Vagina (tissue), 2 donors: ENCODE measurements at regions not wholly inside any gene's neighbourhood (a gene's known extent, or its start where the extent isn't known, plus 50 kb on each side); places are given as distances from the start of the nearest gene placed in this dataset.

Source experiments
- DNase-seq, 2 donors: peaks; one replicate each; pipeline ENCODE4 v3.0.0-alpha.2; 2017; ENCODE audit errors: extremely low spot score in 2 of 2
- H3K27ac ChIP-seq: fragments of 200-600 bp; sonication (generic); one replicate; pipeline ENCODE4 v1.5.1; 2019
- H3K27me3 ChIP-seq: fragments of 200-600 bp; sonication (generic); one replicate; pipeline ENCODE4 v1.5.1; 2019
- H3K36me3 ChIP-seq, 2 donors: fragments of 200-600 bp; sonication (generic); one replicate each; pipeline ENCODE4 v1.5.1; 2017 to 2019
- H3K4me1 ChIP-seq: fragments of 200-600 bp; sonication (generic); one replicate; pipeline ENCODE4 v1.5.1; 2019
- H3K4me3 ChIP-seq, 2 donors: fragments of 200-600 bp; sonication (generic); 1 replicate in 1 of 2; 2 replicates in 1 of 2; pipeline ENCODE4 v1.5.1; 2016 to 2019
- H3K9me3 ChIP-seq: fragments of 200-600 bp; sonication (generic); one replicate; pipeline ENCODE4 v1.5.1; 2019
- POLR2A ChIP-seq, 2 donors: fragments of 450-650 bp; IDR thresholded peaks; one replicate each; pipeline ENCODE4 v1.6.1; 2017; ENCODE audit warnings: antibody characterized with exemption in 2 of 2, mild to moderate bottlenecking in 2 of 2, moderate library complexity in 2 of 2
- POLR2AphosphoS5 ChIP-seq, 2 donors: sonication (generic); formaldehyde crosslinking; IDR thresholded peaks; one replicate each; pipeline ENCODE4 v1.9.0; 2017; ENCODE audit warnings: antibody characterized with exemption in 2 of 2, mild to moderate bottlenecking in 2 of 2, low read depth in 1 of 2; ENCODE audit not compliant: insufficient read depth in 1 of 2
- intact Hi-C: fragments of 100-400 bp; cut with DNase I; formaldehyde crosslinking; loops from one replicate; pipeline ENCODE4 v1.15.1; 2023
- TF ChIP-seq, protein P1 (sequence below), 3 experiments: fragments of 450-650 bp in 2 of 3; fragments of 200-600 bp in 1 of 3; sonication (generic) in 1 of 3; IDR thresholded peaks; one replicate each; pipeline ENCODE4 v1.5.1; 2017 to 2019; ENCODE audit warnings: antibody characterized with exemption in 3 of 3, mild to moderate bottlenecking in 2 of 3, moderate library complexity in 2 of 3

DNA sequence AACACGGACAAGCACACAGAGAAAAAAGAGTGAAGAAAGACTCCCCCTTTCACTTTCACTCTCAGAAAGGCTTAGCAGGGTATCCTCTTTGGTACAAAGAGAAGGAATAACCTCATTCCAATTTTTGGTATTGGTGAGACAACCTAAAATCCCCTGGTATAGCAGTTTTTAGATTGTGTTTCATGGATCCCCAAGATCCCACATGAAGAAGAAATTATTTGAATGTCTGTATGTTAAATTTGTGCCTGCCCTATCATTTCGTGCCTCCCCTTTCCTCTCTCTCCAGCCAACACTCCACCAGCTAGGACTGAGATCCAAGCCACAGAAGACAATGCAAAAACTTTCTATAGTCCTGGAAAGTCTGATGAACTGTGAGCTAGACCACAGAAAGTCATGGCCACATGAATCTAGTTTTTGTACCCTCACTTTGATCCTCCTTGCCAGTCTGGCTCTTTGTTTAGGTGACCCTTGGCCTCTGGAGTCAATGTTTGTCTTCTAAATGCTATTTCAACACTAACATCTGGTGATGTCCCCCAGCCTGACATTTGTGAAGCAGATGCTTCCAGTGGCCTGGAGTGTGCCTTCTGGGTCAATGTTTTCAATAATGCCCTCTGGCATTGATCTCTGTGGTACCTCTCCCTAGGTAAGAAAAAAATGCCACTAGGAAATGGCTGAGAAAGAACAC lies 181.9 kb upstream of the BMP4 start:
- no peak overlapping the region for H3K27ac ChIP-seq
- H3K4me1 ChIP-seq = no peaks in the 10 kb centered on the region
- H3K27me3 ChIP-seq = no peaks in the 10 kb centered on the region
- no peak overlapping the region for H3K4me3 ChIP-seq
- no peaks in the 10 kb centered on the region for H3K9me3 ChIP-seq
- TF ChIP-seq, protein P1, sequence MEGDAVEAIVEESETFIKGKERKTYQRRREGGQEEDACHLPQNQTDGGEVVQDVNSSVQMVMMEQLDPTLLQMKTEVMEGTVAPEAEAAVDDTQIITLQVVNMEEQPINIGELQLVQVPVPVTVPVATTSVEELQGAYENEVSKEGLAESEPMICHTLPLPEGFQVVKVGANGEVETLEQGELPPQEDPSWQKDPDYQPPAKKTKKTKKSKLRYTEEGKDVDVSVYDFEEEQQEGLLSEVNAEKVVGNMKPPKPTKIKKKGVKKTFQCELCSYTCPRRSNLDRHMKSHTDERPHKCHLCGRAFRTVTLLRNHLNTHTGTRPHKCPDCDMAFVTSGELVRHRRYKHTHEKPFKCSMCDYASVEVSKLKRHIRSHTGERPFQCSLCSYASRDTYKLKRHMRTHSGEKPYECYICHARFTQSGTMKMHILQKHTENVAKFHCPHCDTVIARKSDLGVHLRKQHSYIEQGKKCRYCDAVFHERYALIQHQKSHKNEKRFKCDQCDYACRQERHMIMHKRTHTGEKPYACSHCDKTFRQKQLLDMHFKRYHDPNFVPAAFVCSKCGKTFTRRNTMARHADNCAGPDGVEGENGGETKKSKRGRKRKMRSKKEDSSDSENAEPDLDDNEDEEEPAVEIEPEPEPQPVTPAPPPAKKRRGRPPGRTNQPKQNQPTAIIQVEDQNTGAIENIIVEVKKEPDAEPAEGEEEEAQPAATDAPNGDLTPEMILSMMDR (IDR thresholded peaks at IDR 0.05) = no peak
- TF ChIP-seq POLR2AphosphoS5 (IDR thresholded peaks at IDR 0.05; ENCODE audit: insufficient read depth in 1 of 2, low read depth in 1 of 2) = no peak
- TF ChIP-seq POLR2A (IDR thresholded peaks at IDR 0.05) = no peak
- no peaks in the 10 kb centered on the region for H3K36me3 ChIP-seq
- intact Hi-C loops = no loop called here
- DNase-seq = no peak

DNA sequence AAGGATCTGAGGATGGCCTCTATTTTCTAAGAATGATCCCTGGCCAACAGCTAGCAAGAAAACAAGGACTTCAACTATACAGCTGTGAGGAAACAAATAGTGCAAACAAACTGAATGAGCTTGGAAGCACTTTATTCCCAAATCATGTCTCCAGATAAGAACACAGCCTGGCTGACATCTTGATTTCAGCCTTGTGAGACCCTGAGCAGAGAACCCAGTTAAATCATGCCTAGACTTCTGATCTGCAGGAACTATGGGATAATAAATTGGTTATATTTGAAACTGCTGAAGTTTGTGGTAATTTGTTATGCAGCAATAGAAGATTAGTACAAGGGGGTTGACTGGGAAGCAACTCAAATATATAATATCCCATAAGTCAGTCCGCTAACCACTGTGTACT lies 183.9 kb upstream of the BMP4 start:
- no peaks in the 10 kb centered on the region for H3K4me1 ChIP-seq
- no peak for DNase-seq
- TF ChIP-seq, protein P1 (IDR thresholded peaks at IDR 0.05) = no peak
- TF ChIP-seq POLR2AphosphoS5 (IDR thresholded peaks at IDR 0.05; ENCODE audit: insufficient read depth in 1 of 2, low read depth in 1 of 2) (no peak), POLR2A (IDR thresholded peaks at IDR 0.05) (no peak)
- H3K27me3 ChIP-seq = no peaks in the 10 kb centered on the region
- no peaks in the 10 kb centered on the region for H3K36me3 ChIP-seq
- H3K4me3 ChIP-seq = no peak overlapping the region
- H3K9me3 ChIP-seq = no peaks in the 10 kb centered on the region
- intact Hi-C loops = no loop called here
- H3K27ac ChIP-seq = no peak overlapping the region

DNA sequence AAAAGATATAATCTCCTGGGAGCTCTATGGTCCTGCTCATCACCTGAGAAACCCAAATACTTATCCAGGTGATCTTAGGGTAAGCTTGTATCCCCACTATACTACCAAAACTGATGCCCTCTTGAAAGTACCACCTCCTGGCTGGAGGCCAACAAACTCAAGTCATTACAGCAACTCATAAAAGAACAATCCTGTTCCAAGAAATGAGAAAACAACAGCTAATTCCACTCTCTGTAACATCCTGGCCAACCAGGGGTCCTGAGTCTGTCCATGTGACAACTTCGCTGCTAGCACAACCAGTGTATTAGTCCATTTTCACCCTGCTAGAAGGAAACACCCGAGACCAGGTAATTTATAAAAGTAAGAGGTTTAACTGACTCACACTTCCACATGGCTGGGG lies 190.0 kb upstream of the BMP4 start:
- H3K27me3 ChIP-seq = no peaks in the 10 kb centered on the region
- no peaks in the 10 kb centered on the region for H3K36me3 ChIP-seq
- H3K9me3 ChIP-seq = no peaks in the 10 kb centered on the region
- no peak overlapping the region for H3K4me3 ChIP-seq
- H3K4me1 ChIP-seq = no peaks in the 10 kb centered on the region
- DNase-seq = no peak
- no peak for TF ChIP-seq POLR2A (IDR thresholded peaks at IDR 0.05)
- TF ChIP-seq, protein P1 (IDR thresholded peaks at IDR 0.05) = no peak
- no peak for TF ChIP-seq POLR2AphosphoS5 (IDR thresholded peaks at IDR 0.05; ENCODE audit: insufficient read depth in 1 of 2, low read depth in 1 of 2)
- H3K27ac ChIP-seq = no peak overlapping the region
- intact Hi-C loops = no loop called here

DNA sequence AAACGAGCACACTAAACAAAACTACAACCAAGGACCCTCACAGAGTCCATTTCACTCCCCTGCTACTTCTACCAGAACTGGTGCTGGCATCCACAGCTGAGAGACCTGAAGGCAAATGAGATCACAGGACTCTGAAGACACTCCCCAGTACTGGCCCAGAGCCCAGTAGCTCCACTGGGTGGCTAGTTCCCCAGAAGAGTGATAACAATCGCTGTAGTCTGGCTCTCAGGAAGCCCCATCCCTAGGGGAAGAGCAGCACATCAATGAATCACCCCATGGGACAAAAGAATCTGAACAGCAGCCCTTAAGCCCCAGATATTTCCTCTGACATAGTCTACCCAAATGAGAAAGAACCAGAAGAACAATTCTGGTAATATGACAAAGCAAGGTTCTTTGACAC lies 190.7 kb upstream of the BMP4 start:
- no peak overlapping the region for H3K4me3 ChIP-seq
- no peaks in the 10 kb centered on the region for H3K9me3 ChIP-seq
- no peaks in the 10 kb centered on the region for H3K4me1 ChIP-seq
- no peak for DNase-seq
- H3K36me3 ChIP-seq = no peaks in the 10 kb centered on the region
- H3K27me3 ChIP-seq = no peaks in the 10 kb centered on the region
- H3K27ac ChIP-seq = no peak overlapping the region
- intact Hi-C loops = no loop called here
- no peak for TF ChIP-seq POLR2A (IDR thresholded peaks at IDR 0.05)
- TF ChIP-seq POLR2AphosphoS5 (IDR thresholded peaks at IDR 0.05; ENCODE audit: insufficient read depth in 1 of 2, low read depth in 1 of 2) = no peak
- TF ChIP-seq, protein P1 (IDR thresholded peaks at IDR 0.05) = no peak

DNA sequence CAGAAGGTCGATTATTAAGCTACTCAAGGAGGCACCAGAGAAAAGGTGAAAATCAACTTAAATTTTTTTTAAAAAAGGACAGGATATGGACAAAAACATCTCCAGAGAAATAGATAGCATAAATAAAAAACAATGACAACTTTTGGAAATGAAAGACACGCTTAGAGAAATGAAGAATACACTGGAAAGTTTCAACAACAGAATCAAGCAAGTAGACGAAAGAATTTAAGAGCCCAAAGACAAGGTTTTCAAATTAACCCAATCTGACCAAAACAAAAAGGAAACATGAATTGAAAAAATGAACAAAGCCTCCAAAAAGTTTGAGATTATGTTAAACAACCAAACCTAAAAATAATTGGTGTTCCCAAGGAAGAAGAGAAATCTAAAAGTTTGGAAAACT lies 191.1 kb upstream of the BMP4 start:
- Histone ChIP-seq H3K4me3 (no peak overlapping the region), H3K27ac (no peak overlapping the region), H3K36me3 (no peaks in the 10 kb centered on the region), H3K27me3 (no peaks in the 10 kb centered on the region), H3K4me1 (no peaks in the 10 kb centered on the region), H3K9me3 (no peaks in the 10 kb centered on the region)
- DNase-seq = no peak
- TF ChIP-seq POLR2AphosphoS5 (IDR thresholded peaks at IDR 0.05; ENCODE audit: insufficient read depth in 1 of 2, low read depth in 1 of 2) = no peak
- TF ChIP-seq, protein P1 (IDR thresholded peaks at IDR 0.05) = no peak
- TF ChIP-seq POLR2A (IDR thresholded peaks at IDR 0.05) = no peak
- intact Hi-C loops = no loop called here
